HG02884 (cell line): ENCODE measurements at regions not wholly inside any gene's neighbourhood (a gene's known extent, or its start where the extent isn't known, plus 50 kb on each side); places are given as distances from the start of the nearest gene placed in this dataset.
A peak's percentile ranks its signal among the peaks of the same experiment; 100 is the strongest.

Source experiments
- ATAC-seq: cut with Tn5 transposase; IDR thresholded peaks from one replicate; pipeline ENCODE4 v1.9.1; 2021; ENCODE audit warnings: mild to moderate bottlenecking, moderate library complexity; ENCODE audit not compliant: unreplicated experiment

GRCh38 chr6:132868057-132868456, 53.7 kb downstream of the RPS12 start:
- no peak for ATAC-seq

GRCh38 chr6:132872923-132873322, 58.6 kb downstream of the RPS12 start:
- peak; percentile 100 for ATAC-seq

GRCh38 chr6:132877003-132877402, 62.6 kb downstream of the RPS12 start:
- ATAC-seq = no peak

GRCh38 chr6:132887204-132887603, 72.8 kb downstream of the RPS12 start:
- peak; percentile 91 for ATAC-seq

GRCh38 chr6:132888701-132889100, 74.3 kb downstream of the RPS12 start:
- ATAC-seq = no peak

- ATAC-seq = no peak
Measured at GRCh38 chr6:132892929-132893771, 78.8 kb downstream of the RPS12 start.

- no peak for ATAC-seq
Measured at GRCh38 chr6:132893772-132894490, 79.6 kb downstream of the RPS12 start.

- no peak for ATAC-seq
Measured at GRCh38 chr6:132898376-132898775, 84.0 kb downstream of the RPS12 start.

GRCh38 chr6:132900849-132901248, 86.5 kb downstream of the RPS12 start:
- ATAC-seq = no peak

- no peak for ATAC-seq
Measured at GRCh38 chr6:132902901-132903300, 88.5 kb downstream of the RPS12 start.

- no peak for ATAC-seq
Measured at GRCh38 chr6:132907231-132907630, 92.9 kb downstream of the RPS12 start.

GRCh38 chr6:132907914-132908313, 93.5 kb downstream of the RPS12 start:
- no peak for ATAC-seq

- ATAC-seq = no peak
Measured at GRCh38 chr6:132909742-132910141, 95.4 kb downstream of the RPS12 start.

GRCh38 chr6:132910759-132911158, 96.4 kb downstream of the RPS12 start:
- ATAC-seq = no peak

GRCh38 chr6:132919045-132919860, 104.9 kb downstream of the RPS12 start:
- ATAC-seq = no peak

- ATAC-seq = no peak
Measured at GRCh38 chr6:132927713-132928112, 113.3 kb downstream of the RPS12 start.

- ATAC-seq = no peak
Measured at GRCh38 chr6:132929141-132929540, 114.8 kb downstream of the RPS12 start.

GRCh38 chr6:132931313-132931712, 116.9 kb downstream of the RPS12 start:
- no peak for ATAC-seq

- no peak for ATAC-seq
Measured at GRCh38 chr6:132931936-132932514, 117.7 kb downstream of the RPS12 start.

- no peak for ATAC-seq
Measured at GRCh38 chr6:132932588-132932987, 118.2 kb downstream of the RPS12 start.

- ATAC-seq = no peak
Measured at GRCh38 chr6:132933090-132933489, 118.7 kb downstream of the RPS12 start.
